ENCODE measurements at regions not wholly inside any gene's neighbourhood (a gene's known extent, or its start where the extent isn't known, plus 50 kb on each side); places are given as distances from the start of the nearest gene placed in this dataset. TPM values are rescaled to one million over a fixed set of nuclear protein-coding genes. Genes with fewer than 3 reads are reported as not detected.

DNA sequence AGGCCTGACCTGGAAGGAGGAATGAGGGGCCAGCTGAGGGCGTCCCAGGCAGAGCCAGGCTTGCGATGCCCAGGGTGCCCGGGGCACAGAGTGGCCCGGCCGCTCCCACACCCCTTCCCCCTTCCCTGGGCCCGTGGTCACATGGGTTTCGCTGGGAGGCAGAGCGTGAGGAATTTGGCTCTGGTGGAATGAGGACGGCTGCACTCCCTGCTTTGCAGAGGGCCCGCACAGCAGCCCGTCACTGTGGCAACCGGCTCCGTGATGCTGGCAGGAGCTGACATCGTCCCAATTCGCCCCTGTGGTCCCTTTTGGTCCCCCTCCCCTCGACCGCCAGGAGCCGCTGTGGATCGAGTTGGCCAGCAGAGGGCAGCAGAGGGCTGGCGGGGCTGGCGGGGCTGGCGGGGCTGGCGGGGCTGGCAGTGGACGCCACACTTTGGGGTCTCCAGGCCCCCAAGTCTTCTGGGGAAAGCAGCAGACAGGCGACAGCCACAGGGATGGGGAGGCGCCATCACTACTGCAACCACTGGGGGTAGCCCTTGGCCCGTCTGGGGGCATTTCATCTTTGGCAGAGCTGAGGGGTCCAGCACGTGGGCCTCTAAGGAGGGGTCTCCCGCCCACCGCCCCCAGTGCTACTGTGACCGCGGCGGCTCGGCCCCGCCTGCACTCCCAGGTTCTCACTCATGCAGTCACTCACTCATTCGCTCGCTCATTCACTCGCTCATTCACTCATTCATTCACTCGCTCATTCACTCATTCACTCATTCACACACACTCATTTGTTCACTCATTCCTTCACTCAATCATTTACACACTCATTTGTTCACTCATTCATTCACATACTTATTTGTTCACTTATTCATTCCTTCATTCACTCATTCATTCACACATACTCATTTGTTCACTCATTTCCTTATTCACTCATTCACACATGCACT is 49.7 kb upstream of the BHLHE23 start:
- no peak overlapping the region for H3K27ac ChIP-seq (ENCODE audit: low read depth in 1 of 2, low read length in 1 of 2)
- 10% methylated on average over 38 to 39 of the region's 39 CpGs for WGBS, 2 donors
- DNase-seq: peak; percentile 32 to 68 (median 41)
- no peak overlapping the region for H3K9ac ChIP-seq (ENCODE audit: insufficient read depth in 1 of 2, low read length in 2 of 2)
- H3K9me3 ChIP-seq (ENCODE audit: control insufficient read depth in 4 of 4, insufficient read depth in 3 of 4, low read length in 3 of 4): peaks cover 0 to 5% (median 0%) of the 10 kb centered on the region in 4 donors
- H3K4me3 ChIP-seq: no peak overlapping the region
- H3K4me1 ChIP-seq (ENCODE audit: control insufficient read depth in 5 of 5, insufficient read depth in 5 of 5, low read length in 5 of 5): no peaks in the 10 kb centered on the region
- H3K36me3 ChIP-seq (ENCODE audit: control insufficient read depth in 4 of 4, insufficient read depth in 4 of 4, low read length in 4 of 4): no peaks in the 10 kb centered on the region
- peak; percentile 41 for TF ChIP-seq CTCF (IDR thresholded peaks at IDR 0.05; ENCODE audit: control extremely low read depth, extremely low read depth)
- ATAC-seq (ENCODE audit: insufficient read depth, low FRiP score): peak; percentile 67
- H3K27me3 ChIP-seq (ENCODE audit: control insufficient read depth in 3 of 3, insufficient read depth in 3 of 3, low read length in 2 of 3): peaks cover 0 to 20% (median 2%) of the 10 kb centered on the region in 3 donors

Small RNA genes in the stretch of these regions (small RNA-seq; reads per million reads assigned to genes)
- not detected for gene RF00635 (ENCODE audit: low replicate concordance)
